ENCODE measurements at regions not wholly inside any gene's neighbourhood (a gene's known extent, or its start where the extent isn't known, plus 50 kb on each side); places are given as distances from the start of the nearest gene placed in this dataset.

DNA sequence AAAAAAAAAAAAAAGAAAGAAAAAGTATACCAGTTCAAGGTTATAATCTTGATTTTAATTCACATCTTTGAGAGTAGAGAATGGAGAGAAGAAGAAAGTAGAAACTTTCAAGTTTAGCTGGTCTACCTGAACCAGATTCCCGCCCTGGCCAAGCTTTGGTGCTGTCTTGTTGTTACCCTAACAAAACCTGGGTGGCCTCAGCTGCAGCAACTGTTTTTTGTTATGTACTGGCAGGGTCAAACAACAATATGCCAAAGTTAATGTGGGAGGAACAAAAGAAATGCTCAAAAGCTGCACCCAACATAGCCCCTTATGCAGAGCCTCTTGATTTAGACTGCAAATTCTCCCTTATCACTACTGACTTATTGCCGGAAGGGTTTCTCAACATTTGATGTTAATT lies 165.3 kb upstream of the TFPI start:
- intact Hi-C loops (cut with DNase I) = no loop called here
- WGBS = 93% methylated on average over 2 of the region's 2 CpGs

GRCh38 chr2:187748958-187749357 lies 194.7 kb upstream of the TFPI start:
- 87% methylated on average over 4 of the region's 4 CpGs for WGBS
- H3K4me3 ChIP-seq = no peak overlapping the region
- intact Hi-C loops (cut with DNase I) = no loop called here
- H3K27me3 ChIP-seq (replicated peaks; ENCODE audit: insufficient read depth) = no peaks in the 10 kb centered on the region
- no peak overlapping the region for H3K27ac ChIP-seq
- no peaks in the 10 kb centered on the region for H3K4me1 ChIP-seq (replicated peaks)
- DNase-seq (ENCODE audit: low spot score) = no peak
- no peaks in the 10 kb centered on the region for H3K9me3 ChIP-seq
- no peaks in the 10 kb centered on the region for H3K36me3 ChIP-seq
- no peak for TF ChIP-seq POLR2AphosphoS5 (IDR thresholded peaks at IDR 0.05)
- no peak for TF ChIP-seq POLR2A (IDR thresholded peaks at IDR 0.05)
- TF ChIP-seq, protein P1, sequence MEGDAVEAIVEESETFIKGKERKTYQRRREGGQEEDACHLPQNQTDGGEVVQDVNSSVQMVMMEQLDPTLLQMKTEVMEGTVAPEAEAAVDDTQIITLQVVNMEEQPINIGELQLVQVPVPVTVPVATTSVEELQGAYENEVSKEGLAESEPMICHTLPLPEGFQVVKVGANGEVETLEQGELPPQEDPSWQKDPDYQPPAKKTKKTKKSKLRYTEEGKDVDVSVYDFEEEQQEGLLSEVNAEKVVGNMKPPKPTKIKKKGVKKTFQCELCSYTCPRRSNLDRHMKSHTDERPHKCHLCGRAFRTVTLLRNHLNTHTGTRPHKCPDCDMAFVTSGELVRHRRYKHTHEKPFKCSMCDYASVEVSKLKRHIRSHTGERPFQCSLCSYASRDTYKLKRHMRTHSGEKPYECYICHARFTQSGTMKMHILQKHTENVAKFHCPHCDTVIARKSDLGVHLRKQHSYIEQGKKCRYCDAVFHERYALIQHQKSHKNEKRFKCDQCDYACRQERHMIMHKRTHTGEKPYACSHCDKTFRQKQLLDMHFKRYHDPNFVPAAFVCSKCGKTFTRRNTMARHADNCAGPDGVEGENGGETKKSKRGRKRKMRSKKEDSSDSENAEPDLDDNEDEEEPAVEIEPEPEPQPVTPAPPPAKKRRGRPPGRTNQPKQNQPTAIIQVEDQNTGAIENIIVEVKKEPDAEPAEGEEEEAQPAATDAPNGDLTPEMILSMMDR (IDR thresholded peaks at IDR 0.05) = no peak

More for the DNA sequence above, 165.3 kb upstream of the TFPI start:
- no peak for DNase-seq (ENCODE audit: low spot score)
- Histone ChIP-seq H3K4me1 (replicated peaks) (no peaks in the 10 kb centered on the region), H3K27ac (no peak overlapping the region), H3K27me3 (replicated peaks; ENCODE audit: insufficient read depth) (no peaks in the 10 kb centered on the region), H3K4me3 (no peak overlapping the region), H3K9me3 (no peaks in the 10 kb centered on the region), H3K36me3 (no peaks in the 10 kb centered on the region)
- TF ChIP-seq POLR2A (IDR thresholded peaks at IDR 0.05) (no peak), POLR2AphosphoS5 (IDR thresholded peaks at IDR 0.05) (no peak)
- TF ChIP-seq, protein P1 (IDR thresholded peaks at IDR 0.05) = no peak

GRCh38 chr2:187749804-187750431 lies 195.7 kb upstream of the TFPI start:
- 92% methylated on average over 7 of the region's 7 CpGs for WGBS
- Histone ChIP-seq H3K27me3 (replicated peaks; ENCODE audit: insufficient read depth) (no peaks in the 10 kb centered on the region), H3K27ac (no peak overlapping the region), H3K4me3 (no peak overlapping the region), H3K4me1 (replicated peaks) (no peaks in the 10 kb centered on the region), H3K9me3 (no peaks in the 10 kb centered on the region), H3K36me3 (no peaks in the 10 kb centered on the region)
- TF ChIP-seq POLR2A (IDR thresholded peaks at IDR 0.05) = no peak
- TF ChIP-seq, protein P1 (IDR thresholded peaks at IDR 0.05) = no peak
- no peak for TF ChIP-seq POLR2AphosphoS5 (IDR thresholded peaks at IDR 0.05)
- no peak for DNase-seq (ENCODE audit: low spot score)
- intact Hi-C loops (cut with DNase I) = no loop called here

GRCh38 chr2:187768995-187769394 lies 214.8 kb upstream of the TFPI start:
- Histone ChIP-seq H3K4me3 (no peak overlapping the region), H3K4me1 (replicated peaks) (no peaks in the 10 kb centered on the region), H3K27ac (no peak overlapping the region), H3K9me3 (no peaks in the 10 kb centered on the region), H3K36me3 (no peaks in the 10 kb centered on the region), H3K27me3 (replicated peaks; ENCODE audit: insufficient read depth) (no peaks in the 10 kb centered on the region)
- DNase-seq (ENCODE audit: low spot score) = no peak
- TF ChIP-seq POLR2A (IDR thresholded peaks at IDR 0.05) (no peak), POLR2AphosphoS5 (IDR thresholded peaks at IDR 0.05) (no peak)
- TF ChIP-seq, protein P1 (IDR thresholded peaks at IDR 0.05) = no peak
- WGBS = 87% methylated on average over 4 of the region's 4 CpGs
- intact Hi-C loops (cut with DNase I) = no loop called here

DNA sequence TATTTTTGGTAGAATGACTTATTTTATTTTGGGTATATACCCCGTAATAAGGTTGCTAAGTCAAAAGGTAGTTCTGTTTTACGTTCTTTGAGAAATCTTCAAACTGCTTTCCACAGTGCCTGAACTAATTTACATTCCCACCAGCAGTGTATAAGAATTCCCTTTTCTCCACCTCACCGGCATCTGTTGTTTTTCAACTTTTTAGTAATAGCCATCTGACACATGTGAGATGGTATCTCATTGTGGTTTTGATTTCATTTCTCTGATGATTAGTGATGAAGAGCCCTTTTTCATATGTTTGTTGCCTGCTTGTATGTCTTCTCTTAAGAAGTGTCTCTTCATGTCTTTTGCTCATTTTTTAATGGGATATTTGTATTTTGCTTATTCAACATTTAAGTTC lies 215.2 kb upstream of the TFPI start:
- no peaks in the 10 kb centered on the region for H3K9me3 ChIP-seq
- H3K27me3 ChIP-seq (replicated peaks; ENCODE audit: insufficient read depth) = no peaks in the 10 kb centered on the region
- TF ChIP-seq POLR2A (IDR thresholded peaks at IDR 0.05) (no peak), POLR2AphosphoS5 (IDR thresholded peaks at IDR 0.05) (no peak)
- TF ChIP-seq, protein P1 (IDR thresholded peaks at IDR 0.05) = no peak
- H3K4me3 ChIP-seq = no peak overlapping the region
- intact Hi-C loops (cut with DNase I) = no loop called here
- H3K4me1 ChIP-seq (replicated peaks) = no peaks in the 10 kb centered on the region
- no peak for DNase-seq (ENCODE audit: low spot score)
- 81% methylated on average over 3 of the region's 3 CpGs for WGBS
- H3K27ac ChIP-seq = no peak overlapping the region
- no peaks in the 10 kb centered on the region for H3K36me3 ChIP-seq
